GM23248 (cell line): ENCODE measurements at regions not wholly inside any gene's neighbourhood (a gene's known extent, or its start where the extent isn't known, plus 50 kb on each side); places are given as distances from the start of the nearest gene placed in this dataset.
A peak's percentile ranks its signal among the peaks of the same experiment; 100 is the strongest.

Experiments used
- DNase-seq: peaks from one replicate; pipeline ENCODE4 v3.0.0-alpha.2; 2015
- H2AFZ ChIP-seq: fragments of 200-600 bp; sonication (generic); 2 replicates; pipeline ENCODE4 v1.6.1; 2016; ENCODE audit warnings: antibody characterized with exemption
- H3F3A ChIP-seq: fragments of 200-600 bp; sonication (generic); 2 replicates; pipeline ENCODE4 v1.6.1; 2016; ENCODE audit warnings: mild to moderate bottlenecking, antibody characterized with exemption, mixed run types; ENCODE audit not compliant: insufficient read depth
- H3K27ac ChIP-seq: fragments of 200-600 bp; sonication (generic); 2 replicates; pipeline ENCODE4 v1.5.1; 2016; ENCODE audit warnings: mild to moderate bottlenecking
- H3K27me3 ChIP-seq: fragments of 200-600 bp; sonication (generic); replicated peaks from 2 replicates; pipeline ENCODE4 v1.6.1; 2016; ENCODE audit warnings: mild to moderate bottlenecking; ENCODE audit not compliant: insufficient read depth
- H3K36me3 ChIP-seq: fragments of 200-600 bp; sonication (generic); 2 replicates; pipeline ENCODE4 v1.6.1; 2016; ENCODE audit warnings: low read depth, mild to moderate bottlenecking
- H3K4me1 ChIP-seq: fragments of 200-600 bp; sonication (generic); 2 replicates; pipeline ENCODE4 v1.6.1; 2016; ENCODE audit warnings: mild to moderate bottlenecking; ENCODE audit not compliant: insufficient read depth
- H3K4me2 ChIP-seq: fragments of 200-600 bp; sonication (generic); one replicate; pipeline ENCODE4 v1.6.1; 2016; ENCODE audit warnings: mild to moderate bottlenecking; ENCODE audit not compliant: unreplicated experiment
- H3K4me3 ChIP-seq: fragments of 200-600 bp; sonication (generic); 2 replicates; pipeline ENCODE4 v1.5.1; 2016; ENCODE audit warnings: mild to moderate bottlenecking
- H3K79me2 ChIP-seq: fragments of 200-600 bp; sonication (generic); 2 replicates; pipeline ENCODE4 v1.6.1; 2016; ENCODE audit warnings: mild to moderate bottlenecking; ENCODE audit not compliant: insufficient read depth
- H3K9ac ChIP-seq: fragments of 200-600 bp; sonication (generic); 2 replicates; pipeline ENCODE4 v1.6.1; 2016; ENCODE audit warnings: mild to moderate bottlenecking
- H3K9me2 ChIP-seq: fragments of 200-600 bp; sonication (generic); 2 replicates; pipeline ENCODE4 v1.6.1; 2016; ENCODE audit warnings: mixed run types, mild to moderate bottlenecking, moderate library complexity; ENCODE audit not compliant: insufficient read depth
- H3K9me3 ChIP-seq: fragments of 200-600 bp; sonication (generic); one replicate; pipeline ENCODE4 v1.6.1; 2017; ENCODE audit warnings: low read depth
- H4K20me1 ChIP-seq: fragments of 200-600 bp; sonication (generic); 2 replicates; pipeline ENCODE4 v1.6.0; 2016; ENCODE audit not compliant: insufficient read depth
- EZH2 ChIP-seq: fragments of 200-600 bp; sonication (generic); IDR thresholded peaks from 2 replicates; pipeline ENCODE4 v1.6.1; 2018; ENCODE audit warnings: antibody characterized with exemption, mild to moderate bottlenecking; ENCODE audit not compliant: insufficient read depth, poor library complexity, severe bottlenecking
- EZH2phosphoT487 ChIP-seq: fragments of 200-600 bp; sonication (generic); IDR thresholded peaks from 2 replicates; pipeline ENCODE4 v1.6.1; 2018; ENCODE audit warnings: antibody characterized with exemption, moderate library complexity, mild to moderate bottlenecking, low read depth; ENCODE audit not compliant: insufficient read depth
- WGBS, 2 experiments: methylation state at CpG; one replicate each; pipeline ENCODE4 v1.1.6; 2015 to 2017; ENCODE audit warnings: low lambda C conversion rate in 2 of 2, low coverage in 1 of 2; ENCODE audit errors: missing lambda C conversion rate in 2 of 2; 5-methylcytosine and 5-hydroxymethylcytosine counted together
- in situ Hi-C: fragments of 300-500 bp; cut with MboI; formaldehyde crosslinking; loops from 2 replicates; pipeline ENCODE4 v1.15.0; 2020

- Histone ChIP-seq H2AFZ (no peak overlapping the region), H3K9me3 (no peaks in the 10 kb centered on the region), H3F3A (no peaks in the 10 kb centered on the region), H3K36me3 (no peaks in the 10 kb centered on the region), H3K27me3 (no peaks in the 10 kb centered on the region), H3K9ac (no peak overlapping the region), H3K9me2 (no peaks in the 10 kb centered on the region), H3K4me2 (no peak overlapping the region), H3K4me1 (no peaks in the 10 kb centered on the region), H3K79me2 (no peaks in the 10 kb centered on the region), H4K20me1 (no peaks in the 10 kb centered on the region), H3K27ac (no peak overlapping the region), H3K4me3 (no peak overlapping the region)
- no peak for DNase-seq
- WGBS, 2 experiments = 43 to 50% methylated on average over 4 of the region's 4 CpGs
- in situ Hi-C loops = no loop called here
- TF ChIP-seq EZH2 (no peak), EZH2phosphoT487 (no peak)
These were observed 757.0 kb upstream of the ADAMTS16 start for GRCh38 chr5:4383102-4383501.

- in situ Hi-C loops = no loop called here
- Histone ChIP-seq H3K79me2 (no peaks in the 10 kb centered on the region), H2AFZ (no peak overlapping the region), H3K4me3 (no peak overlapping the region), H3K4me1 (no peaks in the 10 kb centered on the region), H4K20me1 (no peaks in the 10 kb centered on the region), H3K9me2 (no peaks in the 10 kb centered on the region), H3K9ac (no peak overlapping the region), H3K4me2 (no peak overlapping the region), H3K9me3 (no peaks in the 10 kb centered on the region), H3K27ac (no peak overlapping the region), H3K27me3 (no peaks in the 10 kb centered on the region), H3K36me3 (no peaks in the 10 kb centered on the region), H3F3A (no peaks in the 10 kb centered on the region)
- DNase-seq = no peak
- no peak for TF ChIP-seq EZH2
- no peak for TF ChIP-seq EZH2phosphoT487
- 51 to 62% methylated on average over 7 of the region's 7 CpGs for WGBS, 2 experiments
These were observed 756.5 kb upstream of the ADAMTS16 start for GRCh38 chr5:4383518-4384198.

- 48 to 50% methylated on average over 6 of the region's 6 CpGs for WGBS, 2 experiments
These were observed 755.5 kb upstream of the ADAMTS16 start for GRCh38 chr5:4384649-4385048.

GRCh38 chr5:4386152-4386551 lies 754.0 kb upstream of the ADAMTS16 start:
- WGBS, 2 experiments = 69 to 70% methylated on average over 1 of the region's 1 CpG
- Histone ChIP-seq H3K9ac (no peak overlapping the region), H3K9me2 (no peaks in the 10 kb centered on the region), H3K4me3 (no peak overlapping the region), H3K79me2 (no peaks in the 10 kb centered on the region), H4K20me1 (no peaks in the 10 kb centered on the region), H3K9me3 (no peaks in the 10 kb centered on the region), H3K4me1 (no peaks in the 10 kb centered on the region), H3K27ac (no peak overlapping the region), H3K27me3 (no peaks in the 10 kb centered on the region), H3K36me3 (no peaks in the 10 kb centered on the region), H3K4me2 (no peak overlapping the region), H2AFZ (no peak overlapping the region), H3F3A (no peaks in the 10 kb centered on the region)
- TF ChIP-seq EZH2 = no peak
- in situ Hi-C loops = no loop called here
- DNase-seq = no peak

More at GRCh38 chr5:4384649-4385048, 755.5 kb upstream of the ADAMTS16 start:
- Histone ChIP-seq H3K4me1 (no peaks in the 10 kb centered on the region), H2AFZ (no peak overlapping the region), H3F3A (no peaks in the 10 kb centered on the region), H3K4me2 (no peak overlapping the region), H3K9me2 (no peaks in the 10 kb centered on the region), H4K20me1 (no peaks in the 10 kb centered on the region), H3K9me3 (no peaks in the 10 kb centered on the region), H3K27me3 (no peaks in the 10 kb centered on the region), H3K27ac (no peak overlapping the region), H3K4me3 (no peak overlapping the region), H3K79me2 (no peaks in the 10 kb centered on the region), H3K9ac (no peak overlapping the region), H3K36me3 (no peaks in the 10 kb centered on the region)
- in situ Hi-C loops = no loop called here
- no peak for TF ChIP-seq EZH2phosphoT487
- no peak for TF ChIP-seq EZH2
- DNase-seq = no peak

- WGBS, 2 experiments = 1 to 6% methylated on average over 3 of the region's 3 CpGs
These were observed 752.8 kb upstream of the ADAMTS16 start for GRCh38 chr5:4387290-4387689.

More at GRCh38 chr5:4387290-4387689, 752.8 kb upstream of the ADAMTS16 start:
- Histone ChIP-seq H3K36me3 (no peaks in the 10 kb centered on the region), H3F3A (no peaks in the 10 kb centered on the region), H3K27ac (no peak overlapping the region), H3K79me2 (no peaks in the 10 kb centered on the region), H3K4me1 (no peaks in the 10 kb centered on the region), H2AFZ (no peak overlapping the region), H3K4me2 (no peak overlapping the region), H3K4me3 (no peak overlapping the region), H3K9me2 (no peaks in the 10 kb centered on the region), H3K9ac (no peak overlapping the region), H4K20me1 (no peaks in the 10 kb centered on the region), H3K9me3 (no peaks in the 10 kb centered on the region), H3K27me3 (no peaks in the 10 kb centered on the region)
- in situ Hi-C loops = no loop called here
- peak; percentile 33 for DNase-seq
- no peak for TF ChIP-seq EZH2
- TF ChIP-seq EZH2phosphoT487 = peak; percentile 78; the same call in 1 of the 2 replicates
